NCI-H146 (cell line): ENCODE measurements at regions not wholly inside any gene's neighbourhood (a gene's known extent, or its start where the extent isn't known, plus 50 kb on each side); places are given as distances from the start of the nearest gene placed in this dataset.

Experiments used
- DNase-seq: peaks from one replicate; lab custom pipeline; 2025; lab: John Stamatoyannopoulos, UW

GRCh38 chr5:28305891-28306290 is 1267.5 kb upstream of the CDH9 start:
- DNase-seq: no peak

GRCh38 chr5:28301712-28302111 is 1263.3 kb upstream of the CDH9 start:
- no peak for DNase-seq

- no peak for DNase-seq
These were observed 1258.0 kb upstream of the CDH9 start for GRCh38 chr5:28296254-28297013.

GRCh38 chr5:28287021-28287420 is 1248.6 kb upstream of the CDH9 start:
- DNase-seq: peak; percentile 15

GRCh38 chr5:28286566-28286965 is 1248.2 kb upstream of the CDH9 start:
- DNase-seq: peak; percentile 5

- DNase-seq: peak; percentile 17
These were observed 1246.4 kb upstream of the CDH9 start for GRCh38 chr5:28284788-28285187.

- DNase-seq: no peak
These were observed 1243.0 kb upstream of the CDH9 start for GRCh38 chr5:28281351-28281750.

GRCh38 chr5:28275931-28276330 is 1237.5 kb upstream of the CDH9 start:
- DNase-seq: no peak

GRCh38 chr5:28269978-28270377 is 1231.6 kb upstream of the CDH9 start:
- peak; percentile 11 for DNase-seq

GRCh38 chr5:28265877-28266276 is 1227.5 kb upstream of the CDH9 start:
- DNase-seq: no peak

- DNase-seq: no peak
These were observed 1216.5 kb upstream of the CDH9 start for GRCh38 chr5:28254846-28255245.

GRCh38 chr5:28253431-28253830 is 1215.0 kb upstream of the CDH9 start:
- DNase-seq: no peak

- DNase-seq: no peak
These were observed 1211.5 kb upstream of the CDH9 start for GRCh38 chr5:28249771-28250415.

GRCh38 chr5:28234356-28234968 is 1196.1 kb upstream of the CDH9 start:
- DNase-seq: no peak

- no peak for DNase-seq
These were observed 1188.0 kb upstream of the CDH9 start for GRCh38 chr5:28226407-28226806.

GRCh38 chr5:28219539-28219938 is 1181.2 kb upstream of the CDH9 start:
- DNase-seq: no peak

- no peak for DNase-seq
These were observed 1179.3 kb upstream of the CDH9 start for GRCh38 chr5:28217695-28218094.

- no peak for DNase-seq
These were observed 1178.6 kb upstream of the CDH9 start for GRCh38 chr5:28216939-28217360.

- DNase-seq: no peak
These were observed 1176.7 kb upstream of the CDH9 start for GRCh38 chr5:28215091-28215490.

GRCh38 chr5:28214292-28214691 is 1175.9 kb upstream of the CDH9 start:
- no peak for DNase-seq

GRCh38 chr5:28208356-28208755 is 1170.0 kb upstream of the CDH9 start:
- no peak for DNase-seq

- DNase-seq: peak; percentile 17
These were observed 1151.6 kb upstream of the CDH9 start for GRCh38 chr5:28190011-28190410.

GRCh38 chr5:28174691-28175090 is 1136.3 kb upstream of the CDH9 start:
- DNase-seq: no peak
